22Rv1 (cell line): ENCODE measurements at regions not wholly inside any gene's neighbourhood (a gene's known extent, or its start where the extent isn't known, plus 50 kb on each side); places are given as distances from the start of the nearest gene placed in this dataset.

ENCODE experiments used
- H3K27ac ChIP-seq: fragments of 450-650 bp; 2 replicates; pipeline ENCODE4 v1.5.1; 2017
- CTCF ChIP-seq: fragments of 450-650 bp; IDR thresholded peaks from 2 replicates; pipeline ENCODE4 v1.5.1; 2017; ENCODE audit warnings: mild to moderate bottlenecking
- ZFX ChIP-seq: fragments of 450-650 bp; IDR thresholded peaks from 2 replicates; pipeline ENCODE4 v1.6.1; 2017; ENCODE audit warnings: antibody characterized with exemption, borderline replicate concordance

GRCh38 chr6:1231941-1232340 lies 80.0 kb upstream of the FOXQ1 start:
- no peak for TF ChIP-seq ZFX
- TF ChIP-seq CTCF = no peak
- no peak overlapping the region for H3K27ac ChIP-seq

GRCh38 chr6:1230689-1231605 lies 81.0 kb upstream of the FOXQ1 start:
- H3K27ac ChIP-seq = no peak overlapping the region
- TF ChIP-seq CTCF = no peak
- TF ChIP-seq ZFX = no peak

DNA sequence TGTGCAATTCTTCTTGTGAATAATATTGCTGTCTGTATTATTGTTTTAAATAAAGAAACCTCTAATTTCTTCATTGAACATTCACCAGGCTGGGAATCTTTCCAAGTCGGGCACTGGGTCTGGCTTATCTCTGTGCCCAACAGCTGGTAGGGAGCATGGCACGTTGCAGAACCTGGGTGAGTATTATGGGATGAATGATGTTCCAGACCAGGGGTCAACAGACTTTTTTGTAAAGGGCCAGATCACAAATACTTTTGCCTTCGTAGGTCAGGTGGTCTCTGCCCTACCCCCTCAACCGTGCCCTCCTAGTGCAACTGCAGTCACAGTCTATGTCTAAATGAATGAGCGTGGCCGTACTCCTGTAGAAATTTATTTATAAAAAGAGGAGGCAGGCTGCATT lies 81.6 kb upstream of the FOXQ1 start:
- TF ChIP-seq ZFX (no peak), CTCF (no peak)
- no peak overlapping the region for H3K27ac ChIP-seq

- TF ChIP-seq CTCF (no peak), ZFX (no peak)
- H3K27ac ChIP-seq = no peak overlapping the region
Observed at GRCh38 chr6:1229808-1230207, 82.1 kb upstream of the FOXQ1 start.

DNA sequence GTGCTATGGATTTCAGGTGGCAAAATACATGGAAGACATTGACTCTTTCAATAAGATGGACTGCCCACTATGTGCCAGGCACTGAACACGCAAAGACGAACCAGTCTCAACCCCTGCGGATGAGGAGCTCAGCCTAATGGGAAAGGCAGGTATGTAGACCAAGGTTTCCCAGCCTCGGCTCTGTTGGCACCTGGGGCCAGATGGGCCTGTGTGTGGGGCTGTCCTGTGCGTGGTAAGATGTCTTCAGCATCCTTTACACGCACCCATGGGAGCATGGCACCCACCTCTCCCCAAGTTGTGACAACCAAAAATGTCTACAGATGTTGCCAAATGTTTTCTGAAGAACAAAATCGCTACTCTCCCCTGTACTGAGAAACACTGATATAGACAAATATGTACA lies 82.6 kb upstream of the FOXQ1 start:
- H3K27ac ChIP-seq = no peak overlapping the region
- TF ChIP-seq ZFX (no peak), CTCF (no peak)

GRCh38 chr6:1228754-1229191 lies 83.1 kb upstream of the FOXQ1 start:
- no peak overlapping the region for H3K27ac ChIP-seq
- TF ChIP-seq CTCF (no peak), ZFX (no peak)

DNA sequence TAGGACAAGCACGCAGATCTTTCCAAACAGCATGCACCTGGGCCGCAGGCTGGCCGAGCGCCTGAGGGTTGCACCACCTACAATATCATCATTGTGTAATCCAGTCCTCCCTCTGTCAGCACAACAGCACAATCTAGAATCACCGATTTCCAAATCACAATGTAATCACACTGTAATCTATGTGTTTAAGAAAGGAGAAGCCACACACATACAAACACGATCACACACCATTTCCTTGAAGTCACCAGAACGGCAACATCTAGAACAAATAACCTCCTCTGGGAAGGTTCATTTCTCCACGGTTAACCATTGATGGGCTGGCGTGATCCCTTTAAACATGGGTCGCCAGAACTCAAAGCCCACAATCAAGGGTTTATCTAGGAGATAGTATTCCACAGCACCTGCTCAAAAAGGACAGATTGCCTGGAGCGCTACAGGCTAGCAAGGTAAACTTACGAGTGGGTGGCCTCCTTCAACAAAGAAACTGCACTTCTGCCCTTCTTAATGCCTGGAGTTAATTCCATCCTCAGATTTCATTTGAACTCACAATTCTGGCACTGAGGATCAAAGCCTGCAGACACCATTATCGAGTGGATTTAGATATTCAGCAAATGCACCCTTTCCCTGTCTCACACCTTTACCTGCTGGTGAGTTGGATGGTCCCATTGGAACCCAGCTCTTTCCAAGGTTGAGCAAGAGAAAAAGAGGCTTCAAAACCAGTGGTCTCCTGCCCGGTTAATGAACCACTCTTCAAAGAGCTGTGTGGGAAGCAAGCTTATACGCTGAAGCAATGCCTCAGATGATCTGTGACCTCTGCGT lies 83.8 kb upstream of the FOXQ1 start:
- H3K27ac ChIP-seq = no peak overlapping the region
- no peak for TF ChIP-seq ZFX
- TF ChIP-seq CTCF = no peak
